ENCODE measurements at regions not wholly inside any gene's neighbourhood (a gene's known extent, or its start where the extent isn't known, plus 50 kb on each side); places are given as distances from the start of the nearest gene placed in this dataset.

DNA sequence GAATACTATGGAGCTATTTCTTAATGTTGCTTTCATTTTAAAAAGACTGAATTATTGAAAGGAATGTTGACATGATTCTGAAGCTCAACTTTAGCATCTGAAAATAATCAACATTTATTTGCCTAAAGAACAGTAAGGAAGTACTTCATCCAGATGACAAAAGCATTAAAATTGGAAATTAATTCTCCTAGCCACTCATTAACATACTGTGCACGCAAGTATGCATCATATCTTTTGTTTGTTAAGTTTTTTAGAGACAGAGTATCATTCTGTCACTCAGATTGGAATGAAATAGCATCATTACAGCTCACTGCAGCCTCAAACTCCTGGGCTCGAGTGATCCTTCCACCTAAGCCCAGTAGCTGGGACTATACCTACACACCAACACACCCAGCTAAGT, 632.1 kb upstream of the ALCAM start:
- Histone ChIP-seq H3K4me3 (no peak overlapping the region), H3K4me1 (peaks cover 0 to 2% of the 10 kb centered on the region in 2 donors), H3K9me3 (no peaks in the 10 kb centered on the region), H3K36me3 (no peaks in the 10 kb centered on the region), H3K27me3 (no peaks in the 10 kb centered on the region), H3K27ac (no peak overlapping the region)
- TF ChIP-seq, protein P1, sequence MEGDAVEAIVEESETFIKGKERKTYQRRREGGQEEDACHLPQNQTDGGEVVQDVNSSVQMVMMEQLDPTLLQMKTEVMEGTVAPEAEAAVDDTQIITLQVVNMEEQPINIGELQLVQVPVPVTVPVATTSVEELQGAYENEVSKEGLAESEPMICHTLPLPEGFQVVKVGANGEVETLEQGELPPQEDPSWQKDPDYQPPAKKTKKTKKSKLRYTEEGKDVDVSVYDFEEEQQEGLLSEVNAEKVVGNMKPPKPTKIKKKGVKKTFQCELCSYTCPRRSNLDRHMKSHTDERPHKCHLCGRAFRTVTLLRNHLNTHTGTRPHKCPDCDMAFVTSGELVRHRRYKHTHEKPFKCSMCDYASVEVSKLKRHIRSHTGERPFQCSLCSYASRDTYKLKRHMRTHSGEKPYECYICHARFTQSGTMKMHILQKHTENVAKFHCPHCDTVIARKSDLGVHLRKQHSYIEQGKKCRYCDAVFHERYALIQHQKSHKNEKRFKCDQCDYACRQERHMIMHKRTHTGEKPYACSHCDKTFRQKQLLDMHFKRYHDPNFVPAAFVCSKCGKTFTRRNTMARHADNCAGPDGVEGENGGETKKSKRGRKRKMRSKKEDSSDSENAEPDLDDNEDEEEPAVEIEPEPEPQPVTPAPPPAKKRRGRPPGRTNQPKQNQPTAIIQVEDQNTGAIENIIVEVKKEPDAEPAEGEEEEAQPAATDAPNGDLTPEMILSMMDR (IDR thresholded peaks at IDR 0.05), result no peak
- DNase-seq (ENCODE audit: low spot score in 2 of 2), result no peak
- intact Hi-C loops (cut with DNase I), result no loop called here

GRCh38 chr3:104735691-104736090, 631.0 kb upstream of the ALCAM start:
- intact Hi-C loops (cut with DNase I), result no loop called here
- peaks cover 0 to 2% of the 10 kb centered on the region in 2 donors for H3K4me1 ChIP-seq
- H3K9me3 ChIP-seq, result no peaks in the 10 kb centered on the region
- no peak for DNase-seq (ENCODE audit: low spot score in 2 of 2)
- H3K27ac ChIP-seq, result no peak overlapping the region
- H3K4me3 ChIP-seq, result no peak overlapping the region
- H3K27me3 ChIP-seq, result no peaks in the 10 kb centered on the region
- H3K36me3 ChIP-seq, result no peaks in the 10 kb centered on the region
- TF ChIP-seq, protein P1 (IDR thresholded peaks at IDR 0.05), result no peak

- peaks cover 0 to 2% of the 10 kb centered on the region in 2 donors for H3K4me1 ChIP-seq
- H3K9me3 ChIP-seq, result no peaks in the 10 kb centered on the region
- no peak overlapping the region for H3K27ac ChIP-seq
- TF ChIP-seq, protein P1 (IDR thresholded peaks at IDR 0.05), result no peak
- no peak overlapping the region for H3K4me3 ChIP-seq
- DNase-seq (ENCODE audit: low spot score in 2 of 2), result no peak
- intact Hi-C loops (cut with DNase I), result no loop called here
- H3K36me3 ChIP-seq, result no peaks in the 10 kb centered on the region
- H3K27me3 ChIP-seq, result no peaks in the 10 kb centered on the region
Observed at GRCh38 chr3:104738271-104738670, 628.4 kb upstream of the ALCAM start.

- no peak overlapping the region for H3K27ac ChIP-seq
- H3K4me3 ChIP-seq, result no peak overlapping the region
- no peaks in the 10 kb centered on the region for H3K27me3 ChIP-seq
- intact Hi-C loops (cut with DNase I), result no loop called here
- no peaks in the 10 kb centered on the region for H3K9me3 ChIP-seq
- TF ChIP-seq, protein P1 (IDR thresholded peaks at IDR 0.05), result no peak
- DNase-seq (ENCODE audit: low spot score in 2 of 2), result no peak
- H3K4me1 ChIP-seq, result peaks cover 0 to 1% of the 10 kb centered on the region in 2 donors
- H3K36me3 ChIP-seq, result no peaks in the 10 kb centered on the region
Observed at GRCh38 chr3:104740874-104741379, 625.8 kb upstream of the ALCAM start.

GRCh38 chr3:104742044-104742443, 624.7 kb upstream of the ALCAM start:
- H3K4me3 ChIP-seq, result no peak overlapping the region
- TF ChIP-seq, protein P1 (IDR thresholded peaks at IDR 0.05), result no peak
- no peaks in the 10 kb centered on the region for H3K4me1 ChIP-seq
- no peaks in the 10 kb centered on the region for H3K27me3 ChIP-seq
- H3K27ac ChIP-seq, result no peak overlapping the region
- H3K36me3 ChIP-seq, result no peaks in the 10 kb centered on the region
- intact Hi-C loops (cut with DNase I), result no loop called here
- DNase-seq (ENCODE audit: low spot score in 2 of 2), result no peak
- no peaks in the 10 kb centered on the region for H3K9me3 ChIP-seq

GRCh38 chr3:104745313-104745712, 621.4 kb upstream of the ALCAM start:
- no peaks in the 10 kb centered on the region for H3K4me1 ChIP-seq
- intact Hi-C loops (cut with DNase I), result no loop called here
- no peaks in the 10 kb centered on the region for H3K9me3 ChIP-seq
- TF ChIP-seq, protein P1 (IDR thresholded peaks at IDR 0.05), result no peak
- no peak overlapping the region for H3K4me3 ChIP-seq
- no peaks in the 10 kb centered on the region for H3K36me3 ChIP-seq
- no peaks in the 10 kb centered on the region for H3K27me3 ChIP-seq
- DNase-seq (ENCODE audit: low spot score in 2 of 2), result no peak
- no peak overlapping the region for H3K27ac ChIP-seq

All from ascending aorta (tissue), 2 donors.